Caco-2 (cell line): ENCODE measurements at regions not wholly inside any gene's neighbourhood (a gene's known extent, or its start where the extent isn't known, plus 50 kb on each side); places are given as distances from the start of the nearest gene placed in this dataset.

Experiments used
- BruUV-seq: library from RNA; stranded (reverse); fragments of 400-500 nt; replicated peaks from 2 replicates; lab custom pipeline; 2021; lab: Mats Ljungman, UMichigan
- CTCF ChIA-PET: fragments of 300-600 bp; sonication (Branson Sonifier 250); formaldehyde crosslinking; loops from one replicate; lab custom pipeline; 2022; ENCODE audit warnings: antibody characterized with exemption; lab: Charles Lee
- POLR2A ChIA-PET: fragments of 300-600 bp; sonication (Branson Sonifier 250); formaldehyde crosslinking; loops from one replicate; lab custom pipeline; 2022; ENCODE audit warnings: antibody characterized with exemption; lab: Charles Lee
- DNase-seq, 2 experiments: peaks; one replicate each; pipeline versions ENCODE4 v3.0.0 to v3.0.0-alpha.2; 2020 to 2022
- H3K27me3 ChIP-seq: replicated peaks from 2 replicates; pipeline ENCODE4 v1.6.0; 2011; ENCODE audit warnings: low read length; ENCODE audit not compliant: control insufficient read depth, insufficient read depth
- H3K36me3 ChIP-seq: 2 replicates; pipeline ENCODE4 v1.5.1; 2011; ENCODE audit warnings: low read length; ENCODE audit not compliant: control insufficient read depth, insufficient read depth
- H3K4me1 ChIP-seq: fragments of 250-450 bp; sonication (Bioruptor Pico); 2 replicates; pipeline ENCODE4 v1.5.1; 2020; ENCODE audit warnings: mild to moderate bottlenecking
- H3K4me3 ChIP-seq: 2 replicates; pipeline ENCODE4 v1.5.1; 2011; ENCODE audit warnings: low read depth, mild to moderate bottlenecking, control low read depth, low read length
- H3K9me3 ChIP-seq: fragments of 250-450 bp; sonication (Bioruptor Pico); 2 replicates; pipeline ENCODE4 v1.5.1; 2020; ENCODE audit warnings: mild to moderate bottlenecking, moderate library complexity
- H3K27ac Mint-ChIP-seq: one replicate; pipeline ENCODE4 v1.8.0; 2022; ENCODE audit warnings: mixed read lengths; ENCODE audit not compliant: unreplicated experiment
- H3K27me3 Mint-ChIP-seq: one replicate; pipeline ENCODE4 v1.8.0; 2022; ENCODE audit warnings: mixed read lengths; ENCODE audit not compliant: insufficient read depth, unreplicated experiment
- H3K36me3 Mint-ChIP-seq: one replicate; pipeline ENCODE4 v1.8.0; 2022; ENCODE audit warnings: mild to moderate bottlenecking, mixed read lengths; ENCODE audit not compliant: insufficient read depth, unreplicated experiment
- H3K4me1 Mint-ChIP-seq: one replicate; pipeline ENCODE4 v1.8.0; 2022; ENCODE audit warnings: low read depth, mixed read lengths; ENCODE audit not compliant: unreplicated experiment
- H3K4me3 Mint-ChIP-seq: one replicate; pipeline ENCODE4 v1.8.0; 2022; ENCODE audit warnings: mild to moderate bottlenecking, moderate library complexity, mixed read lengths; ENCODE audit not compliant: unreplicated experiment
- H3K9me3 Mint-ChIP-seq: one replicate; pipeline ENCODE4 v1.8.0; 2022; ENCODE audit warnings: mixed read lengths; ENCODE audit not compliant: unreplicated experiment
- CTCF ChIP-seq, 2 experiments: fragments of 200-600 bp in 1 of 2; IDR thresholded peaks; 1 replicate in 1 of 2; 2 replicates in 1 of 2; pipeline versions ENCODE4 v1.5.1 to v1.8.0; 2011 to 2022; ENCODE audit warnings: antibody characterized with exemption in 1 of 2, control low read depth in 1 of 2, inconsistent platforms in 1 of 2, low read depth in 1 of 2, low read length in 1 of 2, mild to moderate bottlenecking in 1 of 2, moderate library complexity in 1 of 2; ENCODE audit not compliant: insufficient read depth in 1 of 2, severe bottlenecking in 1 of 2, unreplicated experiment in 1 of 2
- intact Hi-C: fragments of 100-400 bp; cut with micrococcal nuclease; formaldehyde crosslinking; loops from one replicate; pipeline ENCODE4 v1.10.0; 2022; ENCODE audit not compliant: unreplicated experiment

- no TSS peak for BruUV-seq
- no peak overlapping the region for H3K4me3 Mint-ChIP-seq
- no peaks in the 10 kb centered on the region for H3K36me3 Mint-ChIP-seq
- Histone ChIP-seq H3K4me3 (no peak overlapping the region), H3K9me3 (no peaks in the 10 kb centered on the region), H3K36me3 (no peaks in the 10 kb centered on the region), H3K27me3 (no peaks in the 10 kb centered on the region), H3K4me1 (no peaks in the 10 kb centered on the region)
- CTCF ChIA-PET, result no interaction called here
- DNase-seq, result no peak
- H3K9me3 Mint-ChIP-seq, result peaks cover under 1% of the 10 kb centered on the region
- H3K27ac Mint-ChIP-seq, result no peak overlapping the region
- no peaks in the 10 kb centered on the region for H3K4me1 Mint-ChIP-seq
- POLR2A ChIA-PET, result no interaction called here
- TF ChIP-seq CTCF (IDR thresholded peaks at IDR 0.05; ENCODE audit: insufficient read depth in 1 of 2, low read depth in 1 of 2, low read length in 1 of 2, severe bottlenecking in 1 of 2, unreplicated experiment in 1 of 2), result no peak
- no peaks in the 10 kb centered on the region for H3K27me3 Mint-ChIP-seq
- intact Hi-C loops, result no loop called here
Measured at GRCh38 chr18:78518805-78519204, 460.8 kb upstream of the SALL3 start.

DNA sequence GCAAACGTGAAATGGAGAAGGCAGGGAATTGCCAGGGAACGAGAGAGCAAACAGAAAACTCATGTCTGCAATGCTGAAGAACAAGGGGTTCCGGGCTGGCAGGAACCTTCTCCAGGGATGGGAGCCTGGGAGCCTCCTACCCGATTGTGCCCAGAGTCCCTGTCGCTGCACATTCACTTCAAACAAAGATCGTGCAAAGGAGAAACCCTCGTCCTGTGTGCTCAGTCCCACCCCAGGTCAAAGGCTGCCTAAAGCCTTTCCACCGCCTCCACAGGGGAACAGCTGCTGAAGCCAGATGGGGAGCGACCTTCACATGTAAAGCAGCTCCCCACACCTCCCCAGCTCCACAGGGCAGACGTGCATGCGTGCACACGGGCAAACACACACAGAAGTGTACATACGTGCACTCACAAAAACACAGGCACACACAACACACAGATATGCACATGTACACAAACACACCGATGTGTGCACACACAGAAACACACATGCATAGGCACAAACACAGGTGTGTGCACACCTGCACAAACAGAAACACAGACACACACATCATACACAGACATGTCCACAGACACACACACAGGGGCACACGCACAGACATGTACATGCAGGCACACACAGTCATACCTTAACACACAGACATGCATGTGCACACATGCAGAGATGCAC lies 460.1 kb upstream of the SALL3 start:
- Mint-ChIP-seq H3K36me3 (no peaks in the 10 kb centered on the region), H3K4me3 (no peak overlapping the region), H3K9me3 (peaks cover 7% of the 10 kb centered on the region), H3K27ac (no peak overlapping the region), H3K27me3 (peaks cover 4% of the 10 kb centered on the region), H3K4me1 (no peaks in the 10 kb centered on the region)
- no peaks in the 10 kb centered on the region for H3K4me1 ChIP-seq
- BruUV-seq, result no TSS peak
- POLR2A ChIA-PET, result no interaction called here
- no peaks in the 10 kb centered on the region for H3K9me3 ChIP-seq
- TF ChIP-seq CTCF (IDR thresholded peaks at IDR 0.05; ENCODE audit: insufficient read depth in 1 of 2, low read depth in 1 of 2, low read length in 1 of 2, severe bottlenecking in 1 of 2, unreplicated experiment in 1 of 2), result no peak
- DNase-seq, result no peak
- H3K4me3 ChIP-seq, result no peak overlapping the region
- intact Hi-C loops, result no loop called here
- no peaks in the 10 kb centered on the region for H3K36me3 ChIP-seq
- no peaks in the 10 kb centered on the region for H3K27me3 ChIP-seq
- CTCF ChIA-PET, result no interaction called here

- BruUV-seq, result no TSS peak
- intact Hi-C loops, result no loop called here
- Histone ChIP-seq H3K27me3 (no peaks in the 10 kb centered on the region), H3K4me1 (no peaks in the 10 kb centered on the region), H3K36me3 (no peaks in the 10 kb centered on the region), H3K9me3 (no peaks in the 10 kb centered on the region), H3K4me3 (no peak overlapping the region)
- CTCF ChIA-PET, result no interaction called here
- Mint-ChIP-seq H3K4me3 (no peak overlapping the region), H3K36me3 (no peaks in the 10 kb centered on the region), H3K9me3 (peaks cover 11% of the 10 kb centered on the region), H3K4me1 (no peaks in the 10 kb centered on the region), H3K27me3 (peaks cover 4% of the 10 kb centered on the region), H3K27ac (no peak overlapping the region)
- POLR2A ChIA-PET, result no interaction called here
- no peak for DNase-seq
- no peak for TF ChIP-seq CTCF (IDR thresholded peaks at IDR 0.05; ENCODE audit: insufficient read depth in 1 of 2, low read depth in 1 of 2, low read length in 1 of 2, severe bottlenecking in 1 of 2, unreplicated experiment in 1 of 2)
Measured at GRCh38 chr18:78521136-78521535, 458.5 kb upstream of the SALL3 start.
